K562 (cell line): ENCODE measurements at regions not wholly inside any gene's neighbourhood (a gene's known extent, or its start where the extent isn't known, plus 50 kb on each side); places are given as distances from the start of the nearest gene placed in this dataset.

Experiments
- BACH1 ChIP-seq: fragments of 200-800 bp; sonication (Bioruptor generic); IDR thresholded peaks from 2 replicates; pipeline ENCODE4 v1.6.1; 2016; ENCODE audit warnings: missing genetic modification characterization, missing compliant biosample characterization
- FOS ChIP-seq: IDR thresholded peaks from 3 replicates; pipeline ENCODE4 v1.6.1; 2011; ENCODE audit not compliant: insufficient read length; ENCODE audit errors: extremely low read depth
- LARP7 ChIP-seq: fragments of 450-650 bp; IDR thresholded peaks from 2 replicates; pipeline ENCODE4 v1.6.1; 2016
- POLR2A ChIP-seq: fragments of 450-650 bp; conservative IDR thresholded peaks from 2 replicates; pipeline ENCODE4 v1.6.1; 2016
- POLR2AphosphoS5 ChIP-seq: IDR thresholded peaks from 2 replicates; pipeline ENCODE4 v1.6.1; 2011; ENCODE audit warnings: mild to moderate bottlenecking, low read depth, low read length, moderate library complexity; ENCODE audit not compliant: control insufficient read depth, insufficient read depth
- SMAD1 ChIP-seq: fragments of 150-350 bp; IDR thresholded peaks from 2 replicates; pipeline ENCODE4 v1.6.1; 2014; ENCODE audit warnings: low read length, low read depth; ENCODE audit not compliant: partially characterized antibody
- ZNF239 ChIP-seq: fragments of 250-450 bp; sonication (Bioruptor Pico); IDR thresholded peaks from 2 replicates; pipeline ENCODE4 v1.4.0; 2020; ENCODE audit warnings: mild to moderate bottlenecking
- ZNF551 ChIP-seq: fragments of 250-450 bp; sonication (Bioruptor Pico); IDR thresholded peaks from 2 replicates; pipeline ENCODE4 v1.5.0; 2021; ENCODE audit warnings: mild to moderate bottlenecking, moderate library complexity
- TF ChIP-seq, protein P1 (sequence below): sonication (generic); formaldehyde crosslinking; IDR thresholded peaks from 2 replicates; pipeline ENCODE4 v1.8.1; 2023; ENCODE audit warnings: mild to moderate bottlenecking, missing genetic modification reagents
- TF ChIP-seq, protein P2 (sequence below): sonication (generic); formaldehyde crosslinking; IDR thresholded peaks from 2 replicates; pipeline ENCODE4 v1.9.0; 2022; ENCODE audit warnings: mild to moderate bottlenecking, missing genetic modification reagents
- TF ChIP-seq, protein P3 (sequence below), 3 experiments: IDR thresholded peaks in 2 of 3; conservative IDR thresholded peaks in 1 of 3; 2 replicates each; pipeline ENCODE4 v1.5.1; 2011 to 2012; ENCODE audit warnings: low read length in 3 of 3, mild to moderate bottlenecking in 3 of 3, control low read depth in 2 of 3, improper control_type of control experiment in 1 of 3, inconsistent platforms in 1 of 3, low read depth in 1 of 3, mixed read lengths in 1 of 3, moderate library complexity in 1 of 3; ENCODE audit not compliant: insufficient read depth in 2 of 3
- TF ChIP-seq, protein P4 (sequence below): sonication (generic); formaldehyde crosslinking; IDR thresholded peaks from 2 replicates; pipeline ENCODE4 v1.8.0; 2022; ENCODE audit warnings: mild to moderate bottlenecking, missing genetic modification reagents
- TF ChIP-seq, protein P5 (sequence below): fragments of 250-450 bp; sonication (Bioruptor Pico); IDR thresholded peaks from 2 replicates; pipeline ENCODE4 v1.8.0; 2021; ENCODE audit warnings: mild to moderate bottlenecking, moderate library complexity
- TF ChIP-seq, protein P6 (sequence below): sonication (generic); formaldehyde crosslinking; IDR thresholded peaks from 2 replicates; pipeline ENCODE4 v1.8.1; 2023; ENCODE audit warnings: mild to moderate bottlenecking, missing genetic modification reagents

DNA sequence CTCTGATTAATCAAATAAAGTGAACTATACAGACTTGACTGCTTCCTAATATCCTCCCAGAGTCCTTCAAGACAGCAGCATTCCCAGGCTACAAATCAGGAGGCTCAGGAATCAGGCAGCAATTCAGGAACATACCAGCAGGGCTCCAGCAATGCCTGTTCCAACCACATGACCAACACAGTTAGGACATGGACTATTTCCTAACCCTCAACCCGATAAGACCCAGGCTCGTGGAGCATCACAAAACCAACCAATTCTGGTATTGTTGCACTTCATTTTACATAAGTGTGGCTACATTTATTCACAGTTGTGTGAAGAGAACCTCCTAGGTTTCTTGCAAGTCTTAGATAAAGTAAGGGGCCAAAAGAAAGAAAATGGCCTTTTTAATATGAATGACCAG, 546.2 kb upstream of the ADGRL2 start:
- TF ChIP-seq POLR2AphosphoS5: no peak
- TF ChIP-seq, protein P1, sequence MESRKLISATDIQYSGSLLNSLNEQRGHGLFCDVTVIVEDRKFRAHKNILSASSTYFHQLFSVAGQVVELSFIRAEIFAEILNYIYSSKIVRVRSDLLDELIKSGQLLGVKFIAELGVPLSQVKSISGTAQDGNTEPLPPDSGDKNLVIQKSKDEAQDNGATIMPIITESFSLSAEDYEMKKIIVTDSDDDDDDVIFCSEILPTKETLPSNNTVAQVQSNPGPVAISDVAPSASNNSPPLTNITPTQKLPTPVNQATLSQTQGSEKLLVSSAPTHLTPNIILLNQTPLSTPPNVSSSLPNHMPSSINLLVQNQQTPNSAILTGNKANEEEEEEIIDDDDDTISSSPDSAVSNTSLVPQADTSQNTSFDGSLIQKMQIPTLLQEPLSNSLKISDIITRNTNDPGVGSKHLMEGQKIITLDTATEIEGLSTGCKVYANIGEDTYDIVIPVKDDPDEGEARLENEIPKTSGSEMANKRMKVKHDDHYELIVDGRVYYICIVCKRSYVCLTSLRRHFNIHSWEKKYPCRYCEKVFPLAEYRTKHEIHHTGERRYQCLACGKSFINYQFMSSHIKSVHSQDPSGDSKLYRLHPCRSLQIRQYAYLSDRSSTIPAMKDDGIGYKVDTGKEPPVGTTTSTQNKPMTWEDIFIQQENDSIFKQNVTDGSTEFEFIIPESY: no peak
- TF ChIP-seq, protein P2, sequence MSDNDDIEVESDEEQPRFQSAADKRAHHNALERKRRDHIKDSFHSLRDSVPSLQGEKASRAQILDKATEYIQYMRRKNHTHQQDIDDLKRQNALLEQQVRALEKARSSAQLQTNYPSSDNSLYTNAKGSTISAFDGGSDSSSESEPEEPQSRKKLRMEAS (CRISPR knock-in tag): no peak
- TF ChIP-seq ZNF239 (CRISPR knock-in tag): no peak
- TF ChIP-seq, protein P3, sequence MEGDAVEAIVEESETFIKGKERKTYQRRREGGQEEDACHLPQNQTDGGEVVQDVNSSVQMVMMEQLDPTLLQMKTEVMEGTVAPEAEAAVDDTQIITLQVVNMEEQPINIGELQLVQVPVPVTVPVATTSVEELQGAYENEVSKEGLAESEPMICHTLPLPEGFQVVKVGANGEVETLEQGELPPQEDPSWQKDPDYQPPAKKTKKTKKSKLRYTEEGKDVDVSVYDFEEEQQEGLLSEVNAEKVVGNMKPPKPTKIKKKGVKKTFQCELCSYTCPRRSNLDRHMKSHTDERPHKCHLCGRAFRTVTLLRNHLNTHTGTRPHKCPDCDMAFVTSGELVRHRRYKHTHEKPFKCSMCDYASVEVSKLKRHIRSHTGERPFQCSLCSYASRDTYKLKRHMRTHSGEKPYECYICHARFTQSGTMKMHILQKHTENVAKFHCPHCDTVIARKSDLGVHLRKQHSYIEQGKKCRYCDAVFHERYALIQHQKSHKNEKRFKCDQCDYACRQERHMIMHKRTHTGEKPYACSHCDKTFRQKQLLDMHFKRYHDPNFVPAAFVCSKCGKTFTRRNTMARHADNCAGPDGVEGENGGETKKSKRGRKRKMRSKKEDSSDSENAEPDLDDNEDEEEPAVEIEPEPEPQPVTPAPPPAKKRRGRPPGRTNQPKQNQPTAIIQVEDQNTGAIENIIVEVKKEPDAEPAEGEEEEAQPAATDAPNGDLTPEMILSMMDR (IDR thresholded peaks at IDR 0.05 in 2 of 3, conservative IDR thresholded peaks at IDR 0.05 in 1 of 3; ENCODE audit: insufficient read depth in 2 of 3, low read depth in 1 of 3, low read length in 3 of 3): no peak
- no peak for TF ChIP-seq SMAD1
- no peak for TF ChIP-seq BACH1 (tag)
- TF ChIP-seq, protein P4, sequence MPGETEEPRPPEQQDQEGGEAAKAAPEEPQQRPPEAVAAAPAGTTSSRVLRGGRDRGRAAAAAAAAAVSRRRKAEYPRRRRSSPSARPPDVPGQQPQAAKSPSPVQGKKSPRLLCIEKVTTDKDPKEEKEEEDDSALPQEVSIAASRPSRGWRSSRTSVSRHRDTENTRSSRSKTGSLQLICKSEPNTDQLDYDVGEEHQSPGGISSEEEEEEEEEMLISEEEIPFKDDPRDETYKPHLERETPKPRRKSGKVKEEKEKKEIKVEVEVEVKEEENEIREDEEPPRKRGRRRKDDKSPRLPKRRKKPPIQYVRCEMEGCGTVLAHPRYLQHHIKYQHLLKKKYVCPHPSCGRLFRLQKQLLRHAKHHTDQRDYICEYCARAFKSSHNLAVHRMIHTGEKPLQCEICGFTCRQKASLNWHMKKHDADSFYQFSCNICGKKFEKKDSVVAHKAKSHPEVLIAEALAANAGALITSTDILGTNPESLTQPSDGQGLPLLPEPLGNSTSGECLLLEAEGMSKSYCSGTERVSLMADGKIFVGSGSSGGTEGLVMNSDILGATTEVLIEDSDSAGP (CRISPR knock-in tag): no peak
- TF ChIP-seq, protein P5, sequence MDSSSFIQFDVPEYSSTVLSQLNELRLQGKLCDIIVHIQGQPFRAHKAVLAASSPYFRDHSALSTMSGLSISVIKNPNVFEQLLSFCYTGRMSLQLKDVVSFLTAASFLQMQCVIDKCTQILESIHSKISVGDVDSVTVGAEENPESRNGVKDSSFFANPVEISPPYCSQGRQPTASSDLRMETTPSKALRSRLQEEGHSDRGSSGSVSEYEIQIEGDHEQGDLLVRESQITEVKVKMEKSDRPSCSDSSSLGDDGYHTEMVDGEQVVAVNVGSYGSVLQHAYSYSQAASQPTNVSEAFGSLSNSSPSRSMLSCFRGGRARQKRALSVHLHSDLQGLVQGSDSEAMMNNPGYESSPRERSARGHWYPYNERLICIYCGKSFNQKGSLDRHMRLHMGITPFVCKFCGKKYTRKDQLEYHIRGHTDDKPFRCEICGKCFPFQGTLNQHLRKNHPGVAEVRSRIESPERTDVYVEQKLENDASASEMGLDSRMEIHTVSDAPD: no peak
- TF ChIP-seq ZNF551: no peak
- TF ChIP-seq, protein P6, sequence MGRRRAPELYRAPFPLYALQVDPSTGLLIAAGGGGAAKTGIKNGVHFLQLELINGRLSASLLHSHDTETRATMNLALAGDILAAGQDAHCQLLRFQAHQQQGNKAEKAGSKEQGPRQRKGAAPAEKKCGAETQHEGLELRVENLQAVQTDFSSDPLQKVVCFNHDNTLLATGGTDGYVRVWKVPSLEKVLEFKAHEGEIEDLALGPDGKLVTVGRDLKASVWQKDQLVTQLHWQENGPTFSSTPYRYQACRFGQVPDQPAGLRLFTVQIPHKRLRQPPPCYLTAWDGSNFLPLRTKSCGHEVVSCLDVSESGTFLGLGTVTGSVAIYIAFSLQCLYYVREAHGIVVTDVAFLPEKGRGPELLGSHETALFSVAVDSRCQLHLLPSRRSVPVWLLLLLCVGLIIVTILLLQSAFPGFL (CRISPR knock-in tag): no peak
- no peak for TF ChIP-seq POLR2A
- TF ChIP-seq FOS: no peak
- TF ChIP-seq LARP7: no peak
